ENCODE measurements at regions not wholly inside any gene's neighbourhood (a gene's known extent, or its start where the extent isn't known, plus 50 kb on each side); places are given as distances from the start of the nearest gene placed in this dataset.

- DNase-seq: no peak
Measured at GRCh38 chr6:145042559-145042958, 692.8 kb downstream of the EPM2A start.

- no peak for DNase-seq
Measured at GRCh38 chr6:145043926-145044500, 691.3 kb downstream of the EPM2A start.

- DNase-seq: no peak
Measured at GRCh38 chr6:145044641-145045246, 690.6 kb downstream of the EPM2A start.

GRCh38 chr6:145045582-145045981 is 689.7 kb downstream of the EPM2A start:
- DNase-seq: no peak

- DNase-seq: no peak
Measured at GRCh38 chr6:145047891-145048290, 687.4 kb downstream of the EPM2A start.

- DNase-seq: no peak
Measured at GRCh38 chr6:145051661-145052060, 683.7 kb downstream of the EPM2A start.

GRCh38 chr6:145055567-145055966 is 679.8 kb downstream of the EPM2A start:
- no peak for DNase-seq

- no peak for DNase-seq
Measured at GRCh38 chr6:145060714-145061113, 674.6 kb downstream of the EPM2A start.

GRCh38 chr6:145063091-145063490 is 672.2 kb downstream of the EPM2A start:
- DNase-seq: no peak

GRCh38 chr6:145067430-145067829 is 667.9 kb downstream of the EPM2A start:
- DNase-seq: no peak

GRCh38 chr6:145068577-145068976 is 666.7 kb downstream of the EPM2A start:
- no peak for DNase-seq

GRCh38 chr6:145069966-145070365 is 665.4 kb downstream of the EPM2A start:
- DNase-seq: no peak

GRCh38 chr6:145070791-145071190 is 664.5 kb downstream of the EPM2A start:
- DNase-seq: no peak

- no peak for DNase-seq
Measured at GRCh38 chr6:145071836-145072235, 663.5 kb downstream of the EPM2A start.

- DNase-seq: no peak
Measured at GRCh38 chr6:145073811-145074210, 661.5 kb downstream of the EPM2A start.

- no peak for DNase-seq
Measured at GRCh38 chr6:145074805-145075204, 660.5 kb downstream of the EPM2A start.

- no peak for DNase-seq
Measured at GRCh38 chr6:145075425-145075824, 659.9 kb downstream of the EPM2A start.

- DNase-seq: no peak
Measured at GRCh38 chr6:145076115-145076841, 659.0 kb downstream of the EPM2A start.

- DNase-seq: no peak
Measured at GRCh38 chr6:145077382-145077781, 657.9 kb downstream of the EPM2A start.

- no peak for DNase-seq
Measured at GRCh38 chr6:145080651-145081050, 654.7 kb downstream of the EPM2A start.

- no peak for DNase-seq
Measured at GRCh38 chr6:145081677-145082076, 653.6 kb downstream of the EPM2A start.

GRCh38 chr6:145082359-145082758 is 653.0 kb downstream of the EPM2A start:
- no peak for DNase-seq

GRCh38 chr6:145086197-145086596 is 649.1 kb downstream of the EPM2A start:
- DNase-seq: no peak

GRCh38 chr6:145087034-145087433 is 648.3 kb downstream of the EPM2A start:
- DNase-seq: no peak

Data from CD4-positive, alpha-beta T cell treated with Interleukin-1 beta for 1 hour (primary cell).